HG02588 (cell line): ENCODE measurements at regions not wholly inside any gene's neighbourhood (a gene's known extent, or its start where the extent isn't known, plus 50 kb on each side); places are given as distances from the start of the nearest gene placed in this dataset.

Experiments
- ATAC-seq: cut with Tn5 transposase; IDR thresholded peaks from one replicate; pipeline ENCODE4 v1.9.1; 2021; ENCODE audit warnings: mild to moderate bottlenecking, moderate library complexity; ENCODE audit not compliant: unreplicated experiment

- ATAC-seq: no peak
Observed at GRCh38 chr11:121757480-121758125, 304.8 kb upstream of the SORL1-AS1 start.

- ATAC-seq: no peak
Observed at GRCh38 chr11:121755906-121756305, 303.1 kb upstream of the SORL1-AS1 start.

- no peak for ATAC-seq
Observed at GRCh38 chr11:121755191-121755590, 302.4 kb upstream of the SORL1-AS1 start.

- ATAC-seq: no peak
Observed at GRCh38 chr11:121754598-121754997, 301.8 kb upstream of the SORL1-AS1 start.

DNA sequence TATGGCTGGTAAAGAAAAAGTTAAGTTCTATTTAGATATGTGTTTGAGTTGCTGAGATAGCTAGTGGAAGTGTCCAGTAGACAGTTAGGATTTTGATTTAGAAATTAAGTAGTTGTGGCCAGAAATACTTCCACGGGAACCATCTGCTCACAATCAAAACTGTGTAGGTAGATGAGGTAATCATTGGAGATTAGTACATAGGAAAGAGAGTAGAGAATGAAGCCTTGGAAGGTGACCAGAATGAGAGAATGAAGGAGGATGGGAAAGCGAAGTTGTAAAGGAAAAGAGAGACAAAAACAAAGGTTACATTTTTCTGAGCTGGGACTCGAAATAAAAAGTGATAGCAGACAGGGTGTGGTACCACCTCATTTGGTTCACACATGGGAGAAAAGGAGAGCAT is 296.9 kb upstream of the SORL1-AS1 start:
- no peak for ATAC-seq

DNA sequence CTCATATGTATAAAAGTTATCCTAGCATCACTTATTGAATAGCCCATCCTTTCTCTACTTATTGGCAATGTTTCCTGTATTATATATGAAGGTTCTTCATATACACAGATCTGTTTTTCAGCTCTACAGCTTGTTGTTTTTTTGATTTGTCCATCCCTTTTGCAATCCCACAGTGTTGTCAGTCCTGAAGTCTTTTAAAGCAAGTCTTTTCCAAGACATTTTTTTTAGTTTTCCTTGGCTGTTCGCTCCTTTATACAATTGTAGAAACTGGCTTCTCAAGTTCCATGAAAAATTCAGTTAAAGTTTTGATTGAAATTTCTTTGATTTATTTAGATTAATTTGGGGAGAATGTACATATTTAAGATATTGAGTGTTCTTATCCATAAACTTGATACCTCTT is 295.3 kb upstream of the SORL1-AS1 start:
- no peak for ATAC-seq

- ATAC-seq: no peak
Observed at GRCh38 chr11:121743285-121743684, 290.5 kb upstream of the SORL1-AS1 start.

GRCh38 chr11:121741761-121742361 is 289.1 kb upstream of the SORL1-AS1 start:
- no peak for ATAC-seq

DNA sequence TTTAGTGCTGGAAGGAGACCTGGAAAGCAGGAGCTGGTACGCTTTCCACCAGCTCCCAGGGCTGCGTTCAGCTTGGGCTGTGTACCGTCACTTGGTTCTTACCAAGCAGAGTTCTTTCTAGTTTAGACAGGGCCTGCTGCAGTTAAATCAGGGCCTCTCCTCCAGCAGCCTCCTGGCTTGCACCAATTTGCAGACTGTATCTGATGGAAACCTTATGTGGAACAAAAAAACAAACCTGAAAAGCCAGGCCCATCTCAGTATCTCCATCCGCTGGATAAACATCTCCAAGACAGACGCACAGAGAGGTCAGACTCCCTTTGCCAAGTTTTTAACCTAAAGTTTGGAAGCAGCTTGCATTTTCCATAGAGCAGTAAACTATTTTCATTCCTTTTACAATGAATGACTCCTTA is 288.6 kb upstream of the SORL1-AS1 start:
- ATAC-seq: no peak

DNA sequence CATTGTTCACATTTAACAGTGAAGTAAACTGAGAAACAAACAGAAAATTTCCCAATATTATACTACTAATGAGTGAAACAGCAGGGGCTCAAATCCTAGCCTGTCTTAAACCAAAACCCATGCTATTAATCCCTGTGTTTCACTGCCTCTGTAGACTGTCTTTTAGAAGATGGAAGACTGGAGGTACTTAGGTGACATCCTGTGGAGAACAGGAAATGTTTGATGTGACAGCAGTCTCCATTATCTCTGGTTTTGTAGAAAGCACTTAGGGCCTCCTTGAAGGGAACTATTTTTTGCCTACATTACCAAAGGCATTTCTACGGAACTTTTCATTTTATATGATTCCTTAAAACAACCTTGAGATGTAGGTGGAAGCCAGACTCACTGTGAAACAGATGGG is 288.1 kb upstream of the SORL1-AS1 start:
- ATAC-seq: no peak

- no peak for ATAC-seq
Observed at GRCh38 chr11:121733858-121734257, 281.1 kb upstream of the SORL1-AS1 start.

- no peak for ATAC-seq
Observed at GRCh38 chr11:121727942-121728341, 275.2 kb upstream of the SORL1-AS1 start.

- no peak for ATAC-seq
Observed at GRCh38 chr11:121723246-121723741, 270.5 kb upstream of the SORL1-AS1 start.

DNA sequence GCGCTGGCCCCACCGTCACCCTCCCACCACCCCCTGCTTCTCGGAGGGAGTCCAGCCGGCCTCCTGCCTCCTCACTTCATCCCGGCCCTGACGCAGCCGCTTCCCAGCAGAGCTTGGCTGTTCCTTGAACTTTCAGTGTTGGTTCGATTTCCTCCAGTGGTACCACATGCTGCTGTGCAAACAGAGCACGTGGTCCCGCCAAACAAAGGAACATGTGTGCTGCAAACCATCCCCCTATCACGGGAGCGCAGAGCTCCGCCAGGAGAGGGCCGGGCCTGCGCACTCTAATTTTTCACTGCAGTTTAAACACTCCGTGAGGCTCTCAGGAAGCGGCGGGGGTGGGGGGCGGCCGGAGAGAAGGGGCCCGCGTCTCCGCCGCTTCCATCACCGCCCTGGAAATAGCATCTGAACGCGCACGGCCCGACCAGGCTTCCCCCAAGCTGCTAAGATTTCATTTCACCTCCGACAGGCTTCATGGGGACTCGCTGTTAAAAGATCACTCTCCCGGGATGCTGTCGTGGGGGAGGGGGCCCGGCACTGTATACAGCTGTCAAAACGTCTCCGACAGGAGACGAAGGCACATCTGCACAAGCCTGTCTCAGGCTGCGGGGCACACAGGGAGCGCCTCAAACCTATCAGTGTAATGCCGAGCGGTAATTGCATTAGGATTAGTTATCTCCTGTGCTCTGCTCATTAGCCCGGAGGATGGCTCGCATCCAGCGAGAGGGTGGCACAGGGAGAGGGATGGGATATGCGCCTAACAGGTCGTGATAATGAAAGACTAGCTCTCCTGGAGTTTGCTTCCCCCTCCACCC is 269.9 kb upstream of the SORL1-AS1 start:
- ATAC-seq: no peak

DNA sequence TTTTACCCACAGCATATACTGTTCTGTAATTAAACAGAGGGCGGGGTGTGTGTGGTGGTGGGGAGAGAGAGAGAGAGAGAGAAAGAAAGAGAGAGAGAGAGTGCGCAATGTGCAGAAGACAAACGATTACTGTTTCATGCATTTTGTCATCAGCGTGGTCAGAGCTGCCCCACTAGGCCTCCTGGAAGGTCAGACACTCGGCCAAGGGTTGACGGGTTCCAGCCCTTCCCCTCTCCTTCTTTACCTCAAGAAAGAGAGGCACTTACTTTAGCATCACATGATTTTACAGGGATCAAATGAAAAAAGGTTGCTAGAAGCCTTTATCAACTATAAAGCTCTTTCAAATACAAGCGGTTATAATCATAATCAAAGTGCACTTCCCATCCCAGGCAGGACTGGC is 269.2 kb upstream of the SORL1-AS1 start:
- no peak for ATAC-seq

- ATAC-seq: no peak
Observed at GRCh38 chr11:121721448-121721847, 268.7 kb upstream of the SORL1-AS1 start.

GRCh38 chr11:121717296-121717695 is 264.5 kb upstream of the SORL1-AS1 start:
- ATAC-seq: no peak

- ATAC-seq: no peak
Observed at GRCh38 chr11:121716060-121716459, 263.3 kb upstream of the SORL1-AS1 start.

DNA sequence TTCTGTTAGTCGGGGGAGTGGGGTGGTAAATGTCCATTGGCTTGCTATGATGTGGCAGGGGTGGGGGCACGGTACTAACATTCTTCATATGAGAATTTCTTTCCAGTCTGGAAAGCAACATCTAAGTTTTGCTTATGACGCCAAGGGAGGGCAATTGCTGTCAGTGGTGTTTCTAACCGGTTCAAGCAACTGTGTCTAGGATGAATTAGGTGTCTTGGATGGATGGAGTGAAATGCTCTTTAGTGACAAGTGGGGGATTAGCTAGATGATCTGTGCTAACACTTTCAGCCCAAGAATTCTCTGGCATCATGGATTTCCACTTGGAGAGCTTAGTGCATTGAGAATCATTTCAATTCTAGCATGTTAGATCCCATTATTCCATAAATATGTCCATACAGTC is 262.6 kb upstream of the SORL1-AS1 start:
- ATAC-seq: no peak

GRCh38 chr11:121714351-121714750 is 261.6 kb upstream of the SORL1-AS1 start:
- no peak for ATAC-seq

DNA sequence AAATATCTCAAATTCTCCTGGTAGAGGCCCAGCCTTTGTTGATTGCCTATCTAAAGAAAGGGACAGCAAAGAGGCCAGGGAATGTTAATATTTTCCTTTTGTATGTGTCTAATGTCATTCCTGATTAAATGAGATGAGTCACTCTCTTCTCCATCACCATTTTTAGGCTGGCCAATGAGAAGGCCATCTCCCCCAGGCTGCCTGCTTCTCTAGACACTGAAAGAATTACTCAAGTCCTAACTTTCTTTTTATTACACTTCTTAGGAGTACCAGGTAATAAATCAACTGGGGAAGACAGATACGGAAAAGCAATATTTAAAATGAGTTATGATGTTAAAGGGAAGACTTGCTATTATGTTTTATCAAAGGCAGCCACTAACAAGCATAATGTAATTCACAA is 259.2 kb upstream of the SORL1-AS1 start:
- ATAC-seq: no peak

GRCh38 chr11:121711236-121711635 is 258.5 kb upstream of the SORL1-AS1 start:
- no peak for ATAC-seq
